ENCODE measurements at regions not wholly inside any gene's neighbourhood (a gene's known extent, or its start where the extent isn't known, plus 50 kb on each side); places are given as distances from the start of the nearest gene placed in this dataset.

GRCh38 chr4:35820003-35820402 lies 424.3 kb downstream of the ARAP2 start:
- no peak for TF ChIP-seq REST (IDR thresholded peaks at IDR 0.05; ENCODE audit: insufficient read depth in 1 of 2, low read depth in 2 of 2, low read length in 1 of 2)
- no peak for TF ChIP-seq CTCF (IDR thresholded peaks at IDR 0.05)
- Histone ChIP-seq H3K4me3 (ENCODE audit: low read depth in 2 of 2, low read length in 2 of 2) (no peak overlapping the region), H3K36me3 (ENCODE audit: control insufficient read depth, insufficient read depth, low read length) (no peaks in the 10 kb centered on the region), H3K4me1 (ENCODE audit: control insufficient read depth, insufficient read depth, low read length) (no peaks in the 10 kb centered on the region), H3K27me3 (ENCODE audit: control insufficient read depth, insufficient read depth, low read length) (no peaks in the 10 kb centered on the region), H3K9me3 (ENCODE audit: control insufficient read depth, insufficient read depth, low read depth, low read length) (no peaks in the 10 kb centered on the region), H3K27ac (ENCODE audit: low read length) (no peak overlapping the region)
- ChIA-PET POLR2A (no interaction called here), CTCF (no interaction called here)
- ATAC-seq (no peak), DNase-seq (ENCODE audit: low read depth, low spot score) (no peak)
- intact Hi-C loops (cut with micrococcal nuclease; ENCODE audit: unreplicated experiment) (no loop called here), in situ Hi-C loops (cut with HindIII; ENCODE audit: low pct_unique_long_range_greater_than_20kb, low sequenced_read_pairs) (no loop called here)
- no TSS peak for BruUV-seq (replicated peaks)

DNA sequence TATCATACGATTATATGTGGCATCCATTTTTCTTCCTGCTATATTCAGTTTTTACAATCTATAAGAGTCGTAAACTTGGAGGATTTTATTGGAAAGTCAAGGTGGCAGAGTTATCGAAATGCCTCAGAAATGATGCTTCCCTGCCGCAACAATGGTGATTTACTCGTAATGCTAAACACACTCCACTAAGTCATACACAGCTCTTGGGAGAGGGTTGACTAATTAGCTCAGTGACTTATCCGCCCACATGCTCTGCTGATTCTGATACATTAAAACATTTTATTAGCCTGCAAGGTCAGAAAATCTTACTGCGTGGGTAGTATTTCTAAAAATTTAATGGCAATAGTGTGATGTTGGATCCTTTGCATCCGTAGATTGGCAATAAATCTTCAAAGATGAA lies 420.1 kb downstream of the ARAP2 start:
- Histone ChIP-seq H3K27me3 (ENCODE audit: control insufficient read depth, insufficient read depth, low read length) (no peaks in the 10 kb centered on the region), H3K4me3 (ENCODE audit: low read depth in 2 of 2, low read length in 2 of 2) (no peak overlapping the region), H3K36me3 (ENCODE audit: control insufficient read depth, insufficient read depth, low read length) (no peaks in the 10 kb centered on the region), H3K27ac (ENCODE audit: low read length) (no peak overlapping the region), H3K4me1 (ENCODE audit: control insufficient read depth, insufficient read depth, low read length) (no peaks in the 10 kb centered on the region), H3K9me3 (ENCODE audit: control insufficient read depth, insufficient read depth, low read depth, low read length) (no peaks in the 10 kb centered on the region)
- ATAC-seq (no peak), DNase-seq (ENCODE audit: low read depth, low spot score) (no peak)
- ChIA-PET CTCF (no interaction called here), POLR2A (no interaction called here)
- TF ChIP-seq CTCF (IDR thresholded peaks at IDR 0.05) = no peak
- TF ChIP-seq SIN3A (IDR thresholded peaks at IDR 0.05; ENCODE audit: borderline replicate concordance, insufficient read depth, low read depth, low read length) = no peak
- no peak for TF ChIP-seq REST (IDR thresholded peaks at IDR 0.05; ENCODE audit: insufficient read depth in 1 of 2, low read depth in 2 of 2, low read length in 1 of 2)
- no peak for TF ChIP-seq POLR2AphosphoS5 (IDR thresholded peaks at IDR 0.05; ENCODE audit: low read depth, low read length)
- intact Hi-C loops (cut with micrococcal nuclease; ENCODE audit: unreplicated experiment) = no loop called here
- no TSS peak for BruUV-seq (replicated peaks)
- in situ Hi-C loops (cut with HindIII; ENCODE audit: low pct_unique_long_range_greater_than_20kb, low sequenced_read_pairs) = no loop called here

Data from Panc1 (cell line).